ENCODE measurements at regions not wholly inside any gene's neighbourhood (a gene's known extent, or its start where the extent isn't known, plus 50 kb on each side); places are given as distances from the start of the nearest gene placed in this dataset.
A peak's percentile ranks its signal among the peaks of the same experiment; 100 is the strongest.
"Not testable (repeated sequence)": the region's sequence is repeated elsewhere in the genome, so short reads cannot be mapped to it uniquely, and the experiment has no call there.

DNA sequence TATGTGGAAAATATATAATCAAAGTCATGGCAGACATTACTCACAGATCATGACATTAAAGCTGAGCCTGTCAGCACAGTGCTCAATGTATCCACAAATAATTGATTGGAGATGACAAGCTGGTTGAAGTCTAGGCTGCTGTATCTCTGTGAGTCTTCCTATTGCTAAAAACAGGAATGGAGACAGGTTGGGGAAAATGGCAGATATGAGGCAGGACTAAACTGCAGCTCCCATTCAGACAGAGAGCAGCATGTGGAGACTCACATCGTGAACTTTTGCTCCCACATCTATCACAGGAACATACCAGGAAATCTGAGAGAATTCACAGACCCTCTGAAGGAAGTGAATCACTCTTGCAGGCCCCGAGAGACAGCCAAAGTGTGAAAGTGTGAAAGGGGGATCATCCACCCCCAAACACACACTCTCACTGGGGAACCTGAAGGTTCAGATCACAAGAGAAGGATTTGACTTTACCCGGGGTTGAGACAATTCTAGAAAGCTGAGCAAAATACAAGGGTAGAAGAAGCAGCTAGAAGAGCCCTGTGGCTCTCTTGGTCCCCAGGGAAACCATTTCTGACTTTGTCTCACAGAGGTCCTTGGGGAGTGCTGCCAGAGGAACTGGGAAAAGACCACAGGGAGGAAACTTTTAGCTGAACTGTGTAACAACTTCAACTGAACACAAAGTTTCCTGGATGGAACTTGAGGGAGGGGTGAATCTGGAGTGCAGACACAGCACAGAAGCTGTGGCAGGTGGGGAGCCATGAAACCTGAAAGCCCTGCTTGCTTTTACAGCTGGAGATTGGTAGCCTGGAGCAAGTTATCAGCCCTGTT is 173.4 kb downstream of the S1PR1 start:
- no peak for DNase-seq (ENCODE audit: low read depth, low spot score)

DNA sequence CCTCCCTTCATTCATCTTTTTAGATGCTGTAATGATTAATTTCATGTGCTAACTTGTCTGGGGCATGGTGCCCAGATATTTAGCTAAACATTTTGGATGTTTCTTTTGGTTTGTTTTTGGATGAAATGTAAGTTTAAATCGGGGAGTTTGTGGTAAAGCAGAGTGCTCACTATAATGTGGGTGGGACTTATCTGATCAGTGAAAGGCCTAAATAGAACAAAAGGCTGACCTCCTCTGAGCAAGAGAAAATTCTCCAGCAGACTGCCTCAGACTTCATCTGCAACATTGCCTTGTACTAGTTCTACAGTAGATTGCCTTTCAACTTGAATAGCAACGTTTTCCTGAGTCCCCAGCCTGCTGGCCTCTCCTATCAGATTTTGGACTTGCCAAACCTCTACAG is 183.6 kb downstream of the S1PR1 start:
- DNase-seq (ENCODE audit: low read depth, low spot score), result no peak

DNA sequence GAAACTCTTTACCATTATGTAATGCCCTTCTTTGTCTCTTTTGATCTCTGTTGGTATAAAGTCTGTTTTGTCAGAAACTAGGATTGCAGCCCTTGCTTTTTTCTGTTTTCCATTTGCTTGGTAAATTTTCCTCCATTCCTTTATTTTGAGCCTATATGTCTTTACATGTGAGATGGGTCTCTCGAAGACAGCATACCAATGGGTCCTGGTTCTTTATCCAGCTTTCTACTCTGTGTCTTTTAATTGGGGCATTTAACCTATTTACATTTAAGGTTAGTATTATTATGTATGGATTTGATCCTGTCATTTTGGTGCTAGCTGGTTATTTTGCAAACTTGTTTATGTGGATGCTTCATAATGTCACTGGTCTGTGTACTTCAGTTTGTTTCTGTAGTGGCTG is 191.3 kb downstream of the S1PR1 start:
- not testable (repeated sequence) for DNase-seq (ENCODE audit: low read depth, low spot score)

DNA sequence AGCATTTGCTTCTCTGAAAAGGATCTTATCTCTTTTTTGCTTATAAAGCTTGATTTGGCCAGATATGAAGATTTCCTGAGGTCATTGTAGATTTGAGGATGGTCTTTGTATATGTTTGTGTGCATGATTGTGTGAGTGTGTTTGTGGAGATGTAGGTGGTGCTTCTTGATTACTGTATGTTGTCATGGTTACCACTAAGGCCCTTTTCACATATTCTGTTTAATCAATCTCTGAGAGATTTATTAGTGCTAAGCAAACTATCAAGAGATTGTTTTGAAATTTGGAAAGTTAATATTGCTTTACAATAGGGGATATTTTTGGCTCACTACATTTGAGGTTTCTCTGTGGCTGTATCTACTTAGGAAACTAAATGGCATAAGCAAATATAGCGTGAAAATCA is 191.7 kb downstream of the S1PR1 start:
- no peak for DNase-seq (ENCODE audit: low read depth, low spot score)

DNA sequence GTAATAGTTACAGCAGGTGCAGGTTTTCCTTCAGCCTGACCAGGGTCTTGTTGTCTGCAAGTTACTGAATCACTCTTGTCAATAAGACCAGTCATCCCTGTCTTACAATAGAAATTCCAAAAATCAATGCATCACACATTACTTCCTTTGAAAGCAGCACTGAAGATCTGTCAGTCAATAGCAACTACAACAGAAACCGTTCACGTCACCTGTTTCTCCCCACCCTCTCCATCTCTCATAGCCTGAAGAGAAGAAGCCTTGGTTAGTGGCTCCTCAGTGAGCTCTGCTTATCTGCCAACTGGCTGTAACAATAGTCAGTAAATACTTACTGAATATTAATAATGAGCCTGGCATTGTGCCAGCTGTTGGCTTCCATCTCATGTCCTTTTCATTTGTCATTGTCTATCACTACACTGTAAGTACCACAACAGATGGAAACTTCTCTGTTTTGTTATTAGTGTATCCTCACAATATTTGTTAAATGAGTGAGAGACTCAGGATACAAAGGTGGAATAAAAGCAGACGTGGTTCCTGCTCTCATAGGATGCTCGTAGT is 195.2 kb downstream of the S1PR1 start:
- no peak for DNase-seq (ENCODE audit: low read depth, low spot score)

DNA sequence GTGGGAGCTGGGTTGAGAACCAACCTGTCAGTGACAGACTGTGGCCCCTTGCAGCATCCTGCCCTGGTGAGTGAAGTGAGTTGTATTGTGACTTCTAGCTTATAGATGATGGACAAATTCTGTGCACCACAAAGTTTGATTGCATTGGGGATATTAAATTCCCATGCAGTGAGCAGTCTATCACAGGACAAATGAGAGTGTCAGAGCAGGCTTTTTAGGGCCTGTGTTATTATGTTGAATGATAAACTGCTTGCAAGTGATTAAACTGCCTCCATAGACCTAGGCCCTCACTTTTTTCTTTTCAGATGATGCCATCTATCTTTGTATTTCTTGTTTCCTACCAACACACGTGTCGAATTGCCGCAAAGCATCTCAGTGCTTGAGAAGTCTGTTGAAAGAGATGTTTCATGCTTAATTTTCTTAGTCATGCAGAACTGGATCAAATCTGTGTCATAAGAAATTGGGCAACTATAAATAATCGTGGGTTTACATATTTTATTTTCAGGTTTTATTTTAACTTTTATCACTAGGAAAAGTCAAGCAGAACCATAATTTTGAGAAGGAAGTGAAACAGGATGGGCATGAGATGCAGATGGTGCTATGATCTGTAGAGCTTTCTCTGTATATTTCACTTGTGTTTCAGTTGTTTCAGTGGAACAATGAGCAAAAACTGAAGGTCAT is 199.2 kb downstream of the S1PR1 start:
- no peak for DNase-seq (ENCODE audit: low read depth, low spot score)

DNA sequence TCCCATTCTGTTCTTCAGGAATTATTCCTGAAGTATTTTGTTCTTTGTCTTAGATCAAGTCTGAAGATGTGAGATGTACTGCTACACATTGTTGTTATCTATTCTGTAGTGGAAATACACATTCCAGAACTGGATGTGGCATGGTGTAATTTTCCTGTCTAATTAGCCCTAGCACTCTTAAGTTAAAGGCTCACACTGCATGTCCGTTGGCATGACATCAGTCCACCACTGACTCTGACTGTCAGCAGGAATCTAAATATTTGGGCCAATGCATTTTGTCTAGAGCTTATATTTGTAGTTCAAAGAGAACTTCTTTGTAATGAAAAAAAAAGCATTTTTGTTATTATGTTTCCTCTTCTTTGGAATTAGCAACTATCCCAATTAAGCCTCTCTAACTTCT is 201.0 kb downstream of the S1PR1 start:
- no peak for DNase-seq (ENCODE audit: low read depth, low spot score)

DNA sequence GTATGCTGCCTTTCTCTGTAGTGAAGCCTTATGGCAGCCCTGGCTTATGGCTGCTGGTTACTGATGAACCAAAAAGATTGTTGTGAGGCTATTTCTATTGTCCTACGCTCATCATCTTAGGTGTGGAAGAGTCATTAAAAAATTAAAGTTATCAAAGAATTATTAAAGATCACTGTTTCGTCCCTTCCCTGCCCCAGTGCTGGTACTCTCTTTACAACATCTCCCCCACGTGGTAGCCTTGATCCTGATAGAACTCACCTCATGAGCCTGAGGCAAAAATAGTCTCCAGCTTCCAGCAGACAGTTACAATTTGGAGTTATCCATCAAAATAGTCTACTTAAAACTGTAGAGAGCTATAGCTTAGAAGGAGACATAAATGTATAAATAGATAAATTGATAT is 201.5 kb downstream of the S1PR1 start:
- peak; percentile 12 for DNase-seq (ENCODE audit: low read depth, low spot score)

DNA sequence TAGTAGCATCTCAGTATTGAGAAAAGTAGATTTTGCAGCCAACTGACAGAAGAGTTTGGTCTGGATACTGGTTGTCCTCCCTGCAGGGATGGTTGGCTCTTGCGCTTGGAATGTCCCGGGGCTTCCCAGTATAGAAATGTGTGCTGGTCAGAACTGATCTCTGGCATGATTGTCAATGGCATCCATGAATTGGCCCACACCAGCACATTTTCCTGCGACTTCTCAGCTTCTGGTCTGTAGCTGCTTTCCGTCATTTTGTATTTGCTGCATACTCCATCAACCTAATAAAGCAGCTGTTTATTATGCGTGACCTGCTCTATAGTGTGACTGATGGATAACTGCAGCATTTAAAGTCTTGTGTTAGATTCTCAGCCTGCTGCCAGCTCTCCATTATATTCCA is 203.7 kb downstream of the S1PR1 start:
- DNase-seq (ENCODE audit: low read depth, low spot score), result no peak

DNA sequence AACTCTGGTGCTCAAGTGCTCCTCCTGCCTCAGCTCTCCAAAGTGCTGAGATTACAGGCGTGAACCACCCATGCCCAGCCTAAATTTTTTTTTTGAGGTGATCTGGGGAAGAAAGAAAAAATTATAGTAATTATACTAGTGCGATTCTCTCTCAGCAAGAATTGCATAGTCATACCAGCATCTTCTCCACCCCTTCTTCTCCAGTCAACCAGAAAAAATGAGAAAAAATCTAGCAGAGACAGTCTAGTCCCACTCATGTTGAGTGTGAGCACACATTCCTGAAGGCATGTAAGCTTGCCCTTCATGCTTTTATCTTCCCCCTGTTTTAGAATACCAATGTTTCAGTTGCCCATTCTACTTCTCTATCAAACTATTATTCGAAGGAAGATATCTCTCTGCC is 207.6 kb downstream of the S1PR1 start:
- DNase-seq (ENCODE audit: low read depth, low spot score), result no peak

DNA sequence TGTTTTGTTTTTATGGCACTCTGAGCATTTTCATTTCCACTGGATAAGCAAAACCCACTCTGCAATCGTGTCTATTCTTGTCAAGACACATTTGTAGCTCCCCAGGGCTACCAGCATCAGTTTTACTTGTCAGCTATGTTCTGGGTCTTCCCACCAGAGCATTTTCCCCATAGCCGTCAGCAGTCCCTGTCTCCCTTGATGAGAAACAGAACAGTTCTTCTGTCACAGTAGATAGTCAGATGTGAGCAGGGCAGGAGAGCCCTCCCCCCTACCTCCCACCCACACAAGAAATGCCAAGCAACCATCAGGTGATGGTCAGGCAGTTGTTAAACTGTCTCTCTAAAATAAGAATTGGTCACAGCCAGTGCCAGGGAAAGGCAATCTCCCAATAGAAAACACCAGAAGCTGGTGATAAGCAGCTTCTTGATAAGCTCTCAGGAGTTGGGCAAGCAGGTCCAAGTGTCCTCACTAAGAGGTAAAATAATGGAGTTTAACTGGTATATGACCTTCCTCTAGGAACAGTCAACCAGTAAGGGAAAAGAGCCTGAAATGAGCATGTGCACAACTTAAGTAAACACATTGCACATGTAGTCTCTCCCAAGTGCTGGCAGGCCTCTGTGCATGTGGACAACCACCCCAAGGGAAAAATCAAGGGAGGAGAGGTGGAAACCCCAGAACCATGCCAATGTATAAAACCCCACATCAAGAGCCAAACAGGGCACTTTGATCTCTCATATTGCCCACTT is 208.2 kb downstream of the S1PR1 start:
- no peak for DNase-seq (ENCODE audit: low read depth, low spot score)

DNA sequence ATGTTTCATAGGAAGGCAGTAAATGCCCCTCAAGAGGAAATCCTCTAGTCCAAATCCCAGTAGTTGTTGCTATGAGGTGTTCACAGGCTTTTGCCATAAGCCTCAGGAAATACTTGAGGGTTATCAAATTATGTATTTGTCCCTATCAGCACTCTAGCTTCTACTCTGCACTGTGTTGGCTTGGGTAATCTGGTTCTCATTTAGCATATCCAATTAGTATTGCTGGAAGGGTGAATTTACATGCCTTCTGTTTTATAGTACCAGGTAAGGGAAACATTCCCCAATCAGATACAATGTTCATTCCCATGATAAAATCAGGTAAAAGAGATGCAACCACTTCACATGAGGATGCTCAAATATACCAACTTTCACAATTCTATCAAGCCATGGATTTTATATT is 211.2 kb downstream of the S1PR1 start:
- no peak for DNase-seq (ENCODE audit: low read depth, low spot score)

DNA sequence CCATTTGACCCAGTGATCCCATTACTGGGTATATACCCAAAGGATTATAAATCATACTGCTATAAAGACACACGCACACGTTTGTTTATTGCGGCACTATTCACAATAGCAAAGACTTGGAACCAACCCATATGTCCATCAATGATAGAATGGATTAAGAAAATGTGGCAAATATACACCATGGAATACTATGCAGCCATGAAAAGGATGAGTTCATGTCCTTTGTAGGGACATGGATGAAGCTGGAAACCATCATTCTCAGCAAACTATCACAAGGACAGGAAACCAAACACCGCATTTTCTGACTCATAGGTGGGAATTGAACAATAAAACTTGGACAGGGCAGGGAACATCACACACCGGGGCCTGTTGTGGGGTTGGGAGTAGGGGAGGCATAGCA is 213.9 kb downstream of the S1PR1 start:
- DNase-seq (ENCODE audit: low read depth, low spot score), result not testable (repeated sequence)

DNA sequence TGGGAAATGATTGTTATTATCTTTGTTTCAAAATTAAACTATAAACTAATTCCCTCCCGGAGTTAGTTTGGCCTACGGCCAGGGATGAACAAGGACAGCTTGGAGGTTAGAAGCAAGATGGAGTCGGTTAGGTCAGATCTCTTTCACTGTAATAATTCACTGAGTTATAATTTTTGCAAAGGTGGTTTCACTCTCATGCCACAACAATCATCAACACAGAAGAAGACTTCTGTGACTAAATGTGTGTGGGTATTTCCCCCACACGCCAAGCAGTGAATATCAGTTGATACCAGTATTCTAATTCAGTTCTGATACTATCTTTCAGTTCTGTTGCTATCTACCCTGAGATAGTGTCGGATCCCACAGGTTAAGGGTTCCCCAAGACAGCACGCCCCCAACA is 215.1 kb downstream of the S1PR1 start:
- DNase-seq (ENCODE audit: low read depth, low spot score), result no peak

DNA sequence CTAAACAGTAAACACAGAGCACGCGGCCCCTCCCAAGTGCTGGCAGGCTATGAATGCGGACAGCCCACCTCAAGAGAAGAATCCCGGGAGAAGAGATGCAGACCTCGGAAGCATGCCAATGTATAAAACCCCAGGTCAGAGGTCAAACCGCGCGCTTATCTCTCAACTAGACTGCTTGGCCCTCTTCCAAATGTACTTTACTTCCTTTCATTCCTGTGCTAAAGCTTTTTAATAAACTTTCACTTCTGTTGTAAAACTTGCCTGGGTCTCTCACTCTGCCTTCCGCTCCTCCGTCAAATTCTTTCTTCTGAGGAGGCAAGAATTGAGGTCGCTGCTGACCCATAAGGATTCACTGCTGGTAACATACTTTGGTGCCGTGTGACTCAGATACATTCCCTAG is 216.0 kb downstream of the S1PR1 start:
- no peak for DNase-seq (ENCODE audit: low read depth, low spot score)

DNA sequence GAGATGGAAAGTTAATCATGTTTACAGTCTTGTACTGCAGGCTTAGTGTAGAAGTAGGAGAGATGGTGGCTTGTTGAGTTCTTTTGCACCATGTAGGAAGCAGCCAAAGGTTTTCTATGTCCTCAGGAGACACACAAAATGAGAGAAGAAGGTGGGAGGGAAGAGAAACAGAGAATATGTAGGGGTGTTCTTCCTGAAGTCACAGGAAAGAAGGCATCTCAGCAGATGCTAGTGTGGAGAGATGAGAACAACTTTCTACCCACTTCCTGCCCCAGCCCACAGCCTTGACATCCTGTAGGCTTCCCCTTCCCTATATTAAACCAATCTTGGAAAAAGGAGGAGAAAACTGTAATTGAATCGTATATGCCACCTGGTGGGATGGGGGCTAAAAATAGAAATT is 217.0 kb downstream of the S1PR1 start:
- DNase-seq (ENCODE audit: low read depth, low spot score), result no peak

DNA sequence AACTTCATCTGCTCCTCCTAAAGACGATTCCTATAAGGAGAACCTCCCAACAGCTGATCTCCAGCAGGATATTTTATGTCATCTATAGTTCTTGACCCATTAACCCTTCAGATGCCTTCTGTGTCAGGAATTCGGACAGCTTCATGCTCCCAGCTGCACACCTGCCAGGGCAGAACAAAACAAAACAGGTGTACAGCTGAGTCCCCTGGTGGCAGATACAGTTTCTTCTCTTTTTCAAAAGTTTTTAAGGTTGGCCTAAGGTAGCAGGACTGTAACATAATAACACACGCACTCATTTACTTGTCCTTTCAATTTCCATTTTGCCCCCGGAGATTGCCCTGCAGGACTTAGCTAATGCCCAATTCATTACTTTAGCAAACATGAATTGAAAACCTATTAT is 218.3 kb downstream of the S1PR1 start:
- no peak for DNase-seq (ENCODE audit: low read depth, low spot score)

DNA sequence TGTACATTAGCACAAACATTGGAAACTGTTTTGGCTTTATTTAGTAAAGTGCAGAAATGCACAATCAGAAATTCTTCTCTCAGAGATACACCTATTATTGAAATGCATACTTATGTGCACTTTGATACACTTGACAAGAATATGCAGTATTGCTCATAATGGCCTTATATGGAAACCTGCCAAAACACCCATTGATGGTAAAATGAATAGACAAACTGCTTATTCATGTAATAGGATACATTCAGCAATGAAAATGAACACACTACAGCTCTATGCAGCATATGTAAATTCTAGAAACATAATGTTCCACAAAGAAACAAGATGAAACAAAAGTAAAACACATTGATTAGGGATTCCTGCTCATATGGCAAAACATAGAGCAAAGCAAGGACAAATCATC is 223.9 kb downstream of the S1PR1 start:
- DNase-seq (ENCODE audit: low read depth, low spot score), result no peak

DNA sequence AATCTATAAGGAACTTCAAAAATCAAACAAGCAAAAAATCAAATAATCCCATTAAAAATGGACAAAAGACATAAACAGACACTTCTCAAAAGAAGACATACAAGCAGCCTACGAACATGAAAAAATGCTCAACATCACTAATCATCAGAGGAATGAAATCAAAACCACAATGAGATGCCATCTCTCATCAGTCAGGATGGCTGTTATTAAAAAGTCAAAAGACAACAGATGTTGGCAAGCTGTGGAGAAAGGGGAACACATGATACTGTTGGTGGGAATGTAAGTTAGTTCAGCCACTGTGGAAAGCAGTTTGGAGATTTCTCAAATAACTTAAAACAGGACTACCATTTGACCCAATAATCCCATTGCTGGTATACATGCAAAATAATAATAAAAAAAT is 226.4 kb downstream of the S1PR1 start:
- no peak for DNase-seq (ENCODE audit: low read depth, low spot score)

DNA sequence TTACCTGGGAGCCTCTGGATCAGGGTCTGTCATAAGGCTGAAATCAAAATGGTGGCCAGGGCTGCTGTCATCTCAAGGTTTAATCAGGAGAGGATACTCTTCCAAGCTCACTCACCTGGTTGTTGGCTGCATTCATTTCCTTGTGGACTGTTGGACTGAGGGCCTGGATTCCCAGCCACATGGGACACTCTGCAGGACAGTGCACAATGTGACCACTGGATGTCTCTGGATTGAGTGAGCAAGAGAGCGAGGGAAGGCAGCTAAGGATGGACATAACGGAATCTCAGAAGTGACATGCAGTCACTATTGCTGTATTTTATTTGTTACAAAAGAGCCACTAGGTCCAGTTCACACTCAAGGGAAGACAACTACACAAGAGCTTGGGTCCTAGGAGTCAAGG is 229.1 kb downstream of the S1PR1 start:
- no peak for DNase-seq (ENCODE audit: low read depth, low spot score)

DNA sequence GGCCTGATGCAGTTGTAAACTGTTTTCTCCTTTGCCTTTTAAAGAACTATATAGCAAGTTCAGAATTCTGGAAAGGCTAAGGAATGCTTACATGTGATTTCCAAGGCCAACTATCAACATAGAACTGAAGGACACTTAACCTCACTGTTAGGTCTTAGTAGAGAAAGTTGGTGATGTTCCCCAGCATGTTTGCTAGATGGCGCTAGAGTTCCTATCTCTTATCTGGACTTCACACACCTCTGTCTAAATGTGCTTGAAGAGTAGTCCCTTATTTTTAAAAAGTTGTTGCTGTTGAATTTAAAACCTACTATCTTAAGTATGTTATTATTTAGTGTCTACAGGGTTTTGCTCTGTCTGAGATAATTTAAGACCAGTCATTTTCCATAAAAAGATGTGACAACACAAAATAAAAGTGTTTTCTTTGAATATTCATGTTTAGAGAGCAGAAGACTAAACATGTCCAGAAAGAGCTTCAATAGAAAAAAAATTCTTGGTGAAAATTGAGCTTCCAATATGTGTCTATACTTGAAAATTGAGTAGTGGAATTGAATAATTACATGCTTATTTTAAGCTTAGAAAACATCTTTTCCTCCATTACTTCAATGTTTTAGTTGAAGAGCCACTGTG is 237.3 kb downstream of the S1PR1 start:
- DNase-seq (ENCODE audit: low read depth, low spot score), result no peak

DNA sequence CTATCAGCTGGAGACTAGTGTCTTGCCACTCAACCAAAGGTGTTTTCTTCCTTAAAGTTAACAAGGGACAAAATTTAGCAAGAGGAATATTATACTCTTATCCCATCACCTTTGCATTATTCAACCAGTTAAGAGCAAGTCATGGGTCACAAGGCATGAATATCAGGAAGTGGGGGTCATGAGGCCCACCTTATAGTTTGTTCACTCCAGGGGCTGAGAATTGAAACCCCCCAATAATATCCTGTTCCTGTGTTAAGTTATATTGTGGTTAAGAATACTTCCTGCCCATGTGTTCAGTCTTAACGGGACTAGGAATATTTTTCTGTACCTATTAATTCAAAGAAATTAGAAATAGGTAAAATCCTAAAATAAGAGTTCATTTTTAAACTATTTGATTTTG is 239.7 kb downstream of the S1PR1 start:
- DNase-seq (ENCODE audit: low read depth, low spot score), result no peak
